HepG2 (cell line): ENCODE measurements at regions not wholly inside any gene's neighbourhood (a gene's known extent, or its start where the extent isn't known, plus 50 kb on each side); places are given as distances from the start of the nearest gene placed in this dataset.

Experiments used
- ATAC-seq: fragments of 200-7000 bp; cut with Tn5 transposase; 3 replicates; pipeline ENCODE4 v1.9.1; 2020; ENCODE audit warnings: mild to moderate bottlenecking, moderate library complexity
- BruUV-seq: library from RNA; stranded (reverse); fragments of 400-500 nt; replicated peaks from 2 replicates; lab custom pipeline; 2021; lab: Mats Ljungman, UMichigan
- CTCF ChIA-PET: fragments of 300-600 bp; formaldehyde crosslinking; extraction: SDS; loops from one replicate; lab custom pipeline; 2021; ENCODE audit warnings: low total read pairs, inconsistent platforms, low intra/inter-chr PET ratio; lab: Yijun Ruan, JAX
- POLR2A ChIA-PET: fragments of 350-600 bp; sonication (Branson Sonifier 250); formaldehyde crosslinking; loops from one replicate; lab custom pipeline; 2020; ENCODE audit warnings: antibody characterized with exemption, inconsistent platforms; lab: Yijun Ruan, JAX
- DNase-seq: peaks from one replicate; pipeline ENCODE4 v3.0.0-alpha.2; 2015; ENCODE audit warnings: low spot score
- FAIRE-seq: peaks from 3 replicates; lab custom pipeline; 2011; peaks lifted over from hg19 to GRCh38; lab: Jason Lieb, UNC
- H2AFZ ChIP-seq: one replicate; pipeline ENCODE4 v1.6.1; 2011; ENCODE audit warnings: low read length, inconsistent platforms
- H3K27ac ChIP-seq: fragments of 300-600 bp; 3 replicates; pipeline ENCODE4 v1.8.0; 2011; ENCODE audit warnings: mixed run types, mild to moderate bottlenecking, mixed read lengths, low read length, inconsistent platforms; ENCODE audit not compliant: insufficient read depth; ENCODE audit errors: extremely low read length
- H3K27me3 ChIP-seq, 2 experiments: fragments of 200-600 bp in 1 of 2; 2 replicates in 1 of 2; 3 replicates in 1 of 2; pipeline versions ENCODE4 v1.6.0 to v1.8.0; 2011; ENCODE audit warnings: low read length in 2 of 2, mild to moderate bottlenecking in 2 of 2, moderate library complexity in 2 of 2, inconsistent platforms in 1 of 2; ENCODE audit not compliant: insufficient read depth in 2 of 2, control insufficient read depth in 1 of 2
- H3K36me3 ChIP-seq, 2 experiments: fragments of 200-600 bp in 1 of 2; replicated peaks in 1 of 2; 2 replicates in 1 of 2; 3 replicates in 1 of 2; pipeline versions ENCODE4 v1.5.1 to v1.8.0; 2011; ENCODE audit warnings: low read length in 2 of 2, inconsistent platforms in 1 of 2; ENCODE audit not compliant: insufficient read depth in 2 of 2, control insufficient read depth in 1 of 2
- H3K4me1 ChIP-seq: 2 replicates; pipeline ENCODE4 v1.5.1; 2012; ENCODE audit warnings: low read length, inconsistent platforms; ENCODE audit not compliant: insufficient read depth
- H3K4me2 ChIP-seq: 2 replicates; pipeline ENCODE4 v1.6.0; 2011; ENCODE audit warnings: low read depth, low read length, inconsistent platforms
- H3K4me3 ChIP-seq, 3 experiments: fragments of 200-600 bp in 1 of 3; sonication (generic), shearing (Covaris generic) in 1 of 3; replicated peaks in 1 of 3; 2 replicates each; pipeline ENCODE4 v1.5.1; 2011 to 2016; ENCODE audit warnings: low read length in 3 of 3, inconsistent platforms in 2 of 3, low read depth in 2 of 3, mild to moderate bottlenecking in 2 of 3, control low read depth in 1 of 3, mixed read lengths in 1 of 3; ENCODE audit not compliant: insufficient read depth in 1 of 3
- H3K79me2 ChIP-seq: one replicate; pipeline ENCODE4 v1.6.1; 2011; ENCODE audit warnings: low read length, inconsistent platforms; ENCODE audit not compliant: insufficient read depth
- H3K9ac ChIP-seq: 2 replicates; pipeline ENCODE4 v1.6.0; 2011; ENCODE audit warnings: mild to moderate bottlenecking, low read depth, low read length, inconsistent platforms; ENCODE audit not compliant: insufficient read depth
- H3K9me3 ChIP-seq: 2 replicates; pipeline ENCODE4 v1.5.1; 2012; ENCODE audit warnings: mild to moderate bottlenecking, low read length
- H4K20me1 ChIP-seq: 2 replicates; pipeline ENCODE4 v1.6.0; 2011; ENCODE audit warnings: inconsistent platforms, mild to moderate bottlenecking, low read length, moderate library complexity; ENCODE audit not compliant: insufficient read depth
- ADNP ChIP-seq: sonication (generic); formaldehyde crosslinking; IDR thresholded peaks from 2 replicates; pipeline ENCODE4 v1.4.0; 2020; ENCODE audit warnings: missing genetic modification reagents
- EZH2 ChIP-seq: conservative IDR thresholded peaks from 2 replicates; pipeline ENCODE4 v1.6.1; 2012; ENCODE audit warnings: mild to moderate bottlenecking, low read depth, low read length, moderate library complexity
- FOXA3 ChIP-seq: IDR thresholded peaks from 2 replicates; pipeline ENCODE4 v1.6.1; 2016; ENCODE audit warnings: missing genetic modification reagents, missing compliant biosample characterization
- RBM22 ChIP-seq: fragments of 200-400 bp; formaldehyde crosslinking; optimal IDR thresholded peaks from 2 replicates; pipeline ENCODE3; 2017; ENCODE audit warnings: mild to moderate bottlenecking, low read length, moderate library complexity
- RXRA ChIP-seq: sonication (generic); formaldehyde crosslinking; IDR thresholded peaks from 2 replicates; pipeline ENCODE4 v1.5.1; 2020; ENCODE audit warnings: missing genetic modification reagents
- SAFB2 ChIP-seq: sonication (generic); formaldehyde crosslinking; IDR thresholded peaks from 2 replicates; pipeline ENCODE4 v1.5.1; 2020; ENCODE audit warnings: missing genetic modification reagents, low read depth, mild to moderate bottlenecking, borderline replicate concordance
- SMYD3 ChIP-seq: sonication (generic); formaldehyde crosslinking; IDR thresholded peaks from 2 replicates; pipeline ENCODE4 v1.8.1; 2023; ENCODE audit warnings: mild to moderate bottlenecking, missing genetic modification reagents
- TFAP4 ChIP-seq: sonication (generic); IDR thresholded peaks from 2 replicates; pipeline ENCODE4 v1.6.1; 2016; ENCODE audit warnings: low read depth, borderline replicate concordance
- ZMYM3 ChIP-seq: sonication (generic); formaldehyde crosslinking; IDR thresholded peaks from 2 replicates; pipeline ENCODE4 v1.5.1; 2020; ENCODE audit warnings: mild to moderate bottlenecking, missing genetic modification reagents
- ZNF629 ChIP-seq: sonication (generic); formaldehyde crosslinking; conservative IDR thresholded peaks from 2 replicates; pipeline ENCODE4 v1.5.0; 2020; ENCODE audit warnings: missing genetic modification reagents
- WGBS: methylation state at CpG from one replicate; pipeline ENCODE4 v1.1.6; 2017; ENCODE audit warnings: low lambda C conversion rate; 5-methylcytosine and 5-hydroxymethylcytosine counted together
- in situ Hi-C: cut with HindIII; loops from 2 replicates; pipeline ENCODE4 v1.10.0; 2017; ENCODE audit warnings: low pct_unique_long_range_greater_than_20kb; ENCODE audit not compliant: extremely low pct_ligation_motif_present
- intact Hi-C: fragments of 100-400 bp; cut with micrococcal nuclease; formaldehyde crosslinking; loops from one replicate; pipeline ENCODE4 v1.10.0; 2022; ENCODE audit not compliant: unreplicated experiment

GRCh38 chr17:72536788-72537187 lies 416.0 kb downstream of the SOX9 start (continued):
- TF ChIP-seq TFAP4 (peak; percentile 51; the same call in 1 of the 2 replicates), FOXA3 (CRISPR knock-in tag) (no peak)

- no peak for FAIRE-seq
- ATAC-seq = no peak
- DNase-seq = no peak
- Histone ChIP-seq H4K20me1 (no peaks in the 10 kb centered on the region; the same call in 1 of the 2 replicates), H3K27ac (no peak overlapping the region), H2AFZ (no peak overlapping the region), H3K4me2 (no peak overlapping the region), H3K9ac (no peak overlapping the region), H3K4me1 (peaks cover 96% of the 10 kb centered on the region), H3K79me2 (peaks cover 87% of the 10 kb centered on the region), H3K36me3 (peaks cover 4 to 9% of the 10 kb centered on the region in 2 experiments; a peak in 4 of 5 replicates), H3K4me3 (no peak overlapping the region), H3K9me3 (peaks cover 9% of the 10 kb centered on the region), H3K27me3 (no peaks in the 10 kb centered on the region)
- in situ Hi-C loops (loop anchor here (10.0 to 25.0 kb wide), 3 partner anchors 776 to 1774 kb away; no protein-coding TSS in a partner anchor), intact Hi-C loops (no loop called here)
- CTCF ChIA-PET = no interaction called here
- TF ChIP-seq RBM22 = peak; percentile 56
- TF ChIP-seq SMYD3 (CRISPR knock-in tag) = no peak
- TF ChIP-seq ADNP (CRISPR knock-in tag) = peak; percentile 71; the same call in 1 of the 2 replicates
- TF ChIP-seq EZH2 = no peak
- 0 out of 2 replicates have a peak, but pooled peaks have one; percentile 55 for TF ChIP-seq ZMYM3 (CRISPR knock-in tag)
- peak; percentile 96 for TF ChIP-seq ZNF629
- no peak for TF ChIP-seq RXRA (CRISPR knock-in tag)
- no peak for TF ChIP-seq SAFB2 (CRISPR knock-in tag)
- POLR2A ChIA-PET = interaction anchor here (1.3 to 4.6 kb wide), 4 partner anchors 13 to 416 kb away, joined by 3 to 72 read pairs (median 8); partner anchors contain the start of gene SOX9
- BruUV-seq = no TSS peak
- WGBS = 97% methylated on average over 5 of the region's 5 CpGs
These were observed 417.6 kb downstream of the SOX9 start for GRCh38 chr17:72538443-72538842.
